LNCAP (cell line): ENCODE measurements at regions not wholly inside any gene's neighbourhood (a gene's known extent, or its start where the extent isn't known, plus 50 kb on each side); places are given as distances from the start of the nearest gene placed in this dataset.

ENCODE experiments used
- CTCF ChIP-seq: fragments of 450-650 bp; IDR thresholded peaks from 2 replicates; pipeline ENCODE4 v1.5.1; 2017; ENCODE audit warnings: mild to moderate bottlenecking

GRCh38 chr11:109371444-109372176 is 50.4 kb upstream of the C11orf87 start:
- no peak for TF ChIP-seq CTCF
